SK-N-MC (cell line): ENCODE measurements at regions not wholly inside any gene's neighbourhood (a gene's known extent, or its start where the extent isn't known, plus 50 kb on each side); places are given as distances from the start of the nearest gene placed in this dataset.

Experiments used
- DNase-seq: peaks from one replicate; pipeline ENCODE4 v3.0.0-alpha.2; 2011; ENCODE audit warnings: low read depth, low spot score
- H3K27ac ChIP-seq: fragments of 200-600 bp; sonication (generic); 2 replicates; pipeline ENCODE4 v1.5.1; 2016; ENCODE audit warnings: mixed run types
- H3K36me3 ChIP-seq: fragments of 200-600 bp; sonication (generic); 2 replicates; pipeline ENCODE4 v1.6.1; 2017; ENCODE audit warnings: antibody characterized with exemption, low read length, mixed read lengths; ENCODE audit not compliant: insufficient read depth
- H3K4me3 ChIP-seq: fragments of 200-600 bp; sonication (generic); 2 replicates; pipeline ENCODE4 v1.5.1; 2016
- H3K9ac ChIP-seq: fragments of 200-600 bp; sonication (generic); 2 replicates; pipeline ENCODE4 v1.8.0; 2017; ENCODE audit warnings: mixed run types, mixed read lengths; ENCODE audit not compliant: insufficient read length
- H3K9me3 ChIP-seq: fragments of 200-600 bp; sonication (generic); 2 replicates; pipeline ENCODE4 v1.6.1; 2017; ENCODE audit warnings: low read depth, mild to moderate bottlenecking, antibody characterized with exemption, low read length, moderate library complexity, mixed read lengths
- EZH2 ChIP-seq: fragments of 200-600 bp; sonication (generic); IDR thresholded peaks from one replicate; pipeline ENCODE4 v1.6.1; 2017; ENCODE audit warnings: antibody characterized with exemption
- FOXP2 ChIP-seq: optimal IDR thresholded peaks from 2 replicates; pipeline ENCODE3; 2011; ENCODE audit warnings: mild to moderate bottlenecking, moderate library complexity; ENCODE audit not compliant: insufficient read depth; ENCODE audit errors: extremely low read length, control extremely low read depth
- POLR2AphosphoS5 ChIP-seq: IDR thresholded peaks from 2 replicates; pipeline ENCODE4 v1.6.1; 2012; ENCODE audit warnings: mild to moderate bottlenecking, low read depth, low read length, borderline replicate concordance

- TF ChIP-seq EZH2 = no peak
- TF ChIP-seq POLR2AphosphoS5 = no peak
- no peak for TF ChIP-seq FOXP2
- H3K9ac ChIP-seq = no peak overlapping the region
- H3K9me3 ChIP-seq = no peaks in the 10 kb centered on the region
- no peak overlapping the region for H3K4me3 ChIP-seq
- H3K36me3 ChIP-seq = no peaks in the 10 kb centered on the region
- no peak for DNase-seq
- no peak overlapping the region for H3K27ac ChIP-seq
Observed at GRCh38 chr1:219380463-219380862, 206.8 kb downstream of the LYPLAL1 start.

GRCh38 chr1:219379691-219380090 lies 206.0 kb downstream of the LYPLAL1 start:
- TF ChIP-seq POLR2AphosphoS5 (no peak), FOXP2 (no peak), EZH2 (no peak)

GRCh38 chr1:219374636-219375035 lies 201.0 kb downstream of the LYPLAL1 start:
- H3K9ac ChIP-seq = no peak overlapping the region
- H3K4me3 ChIP-seq = no peak overlapping the region
- H3K36me3 ChIP-seq = no peaks in the 10 kb centered on the region
- TF ChIP-seq FOXP2 (no peak), EZH2 (no peak), POLR2AphosphoS5 (no peak)
- no peak overlapping the region for H3K27ac ChIP-seq
- no peaks in the 10 kb centered on the region for H3K9me3 ChIP-seq
- no peak for DNase-seq

More at GRCh38 chr1:219379691-219380090, 206.0 kb downstream of the LYPLAL1 start:
- Histone ChIP-seq H3K9me3 (no peaks in the 10 kb centered on the region), H3K9ac (no peak overlapping the region), H3K27ac (no peak overlapping the region), H3K4me3 (no peak overlapping the region), H3K36me3 (no peaks in the 10 kb centered on the region)
- no peak for DNase-seq

GRCh38 chr1:219374046-219374566 lies 200.4 kb downstream of the LYPLAL1 start:
- no peaks in the 10 kb centered on the region for H3K9me3 ChIP-seq

GRCh38 chr1:219373616-219373935 lies 199.9 kb downstream of the LYPLAL1 start:
- peak overlapping the region; percentile 35 for H3K9ac ChIP-seq
- TF ChIP-seq POLR2AphosphoS5 (no peak), FOXP2 (no peak), EZH2 (no peak)
- no peak for DNase-seq
- peak overlapping the region; percentile 94 for H3K27ac ChIP-seq
- H3K36me3 ChIP-seq = no peaks in the 10 kb centered on the region
- no peaks in the 10 kb centered on the region for H3K9me3 ChIP-seq
- H3K4me3 ChIP-seq = peak overlapping the region; percentile 53; the same call in 1 of the 2 replicates

More at GRCh38 chr1:219374046-219374566, 200.4 kb downstream of the LYPLAL1 start:
- no peak for TF ChIP-seq EZH2
- TF ChIP-seq POLR2AphosphoS5 = no peak
- no peak for TF ChIP-seq FOXP2
- Histone ChIP-seq H3K36me3 (no peaks in the 10 kb centered on the region), H3K27ac (peak overlapping the region; percentile 94), H3K9ac (no peak overlapping the region), H3K4me3 (no peak overlapping the region)
- no peak for DNase-seq

- Histone ChIP-seq H3K36me3 (no peaks in the 10 kb centered on the region), H3K4me3 (peak overlapping the region; percentile 53; the same call in 1 of the 2 replicates), H3K9me3 (no peaks in the 10 kb centered on the region), H3K27ac (peak overlapping the region; percentile 94), H3K9ac (peak overlapping the region; percentile 35)
- TF ChIP-seq EZH2 (no peak), POLR2AphosphoS5 (no peak), FOXP2 (no peak)
- no peak for DNase-seq
Observed at GRCh38 chr1:219372916-219373615, 199.4 kb downstream of the LYPLAL1 start.

GRCh38 chr1:219371471-219371870 lies 197.8 kb downstream of the LYPLAL1 start:
- Histone ChIP-seq H3K9me3 (no peaks in the 10 kb centered on the region), H3K9ac (no peak overlapping the region), H3K27ac (no peak overlapping the region), H3K36me3 (no peaks in the 10 kb centered on the region), H3K4me3 (no peak overlapping the region)
- DNase-seq = no peak
- TF ChIP-seq FOXP2 (no peak), POLR2AphosphoS5 (no peak), EZH2 (no peak)

GRCh38 chr1:219367496-219367895 lies 193.8 kb downstream of the LYPLAL1 start:
- Histone ChIP-seq H3K9ac (no peak overlapping the region), H3K9me3 (no peaks in the 10 kb centered on the region), H3K4me3 (no peak overlapping the region), H3K27ac (no peak overlapping the region), H3K36me3 (no peaks in the 10 kb centered on the region)
- DNase-seq = no peak
- TF ChIP-seq FOXP2 = no peak
- no peak for TF ChIP-seq POLR2AphosphoS5
- no peak for TF ChIP-seq EZH2

- Histone ChIP-seq H3K9ac (no peak overlapping the region), H3K4me3 (no peak overlapping the region), H3K9me3 (no peaks in the 10 kb centered on the region), H3K27ac (no peak overlapping the region), H3K36me3 (no peaks in the 10 kb centered on the region)
- no peak for DNase-seq
- TF ChIP-seq POLR2AphosphoS5 (no peak), FOXP2 (no peak), EZH2 (no peak)
Observed at GRCh38 chr1:219365451-219365850, 191.8 kb downstream of the LYPLAL1 start.
